ENCODE measurements at regions not wholly inside any gene's neighbourhood (a gene's known extent, or its start where the extent isn't known, plus 50 kb on each side); places are given as distances from the start of the nearest gene placed in this dataset.
A peak's percentile ranks its signal among the peaks of the same experiment; 100 is the strongest.

GRCh38 chr7:36784991-36785940, 61.0 kb upstream of the AOAH start:
- Histone ChIP-seq H3K4me1 (ENCODE audit: control insufficient read depth in 2 of 2, insufficient read depth in 1 of 2, low read depth in 1 of 2, low read length in 2 of 2) (no peaks in the 10 kb centered on the region), H3K4me3 (ENCODE audit: low read length in 2 of 2) (no peak overlapping the region), H4K91ac (ENCODE audit: low read depth, low read length, poor library complexity) (no peak overlapping the region), H2BK120ac (ENCODE audit: low read depth, low read length) (no peak overlapping the region), H2AK5ac (ENCODE audit: low read depth, low read length) (no peak overlapping the region), H3K36me3 (replicated peaks in 1 of 2; ENCODE audit: control insufficient read depth in 2 of 2, insufficient read depth in 2 of 2, low read length in 2 of 2) (no peaks in the 10 kb centered on the region), H3K27me3 (ENCODE audit: control insufficient read depth in 3 of 3, insufficient read depth in 3 of 3, low read depth in 1 of 3, low read length in 3 of 3) (no peaks in the 10 kb centered on the region), H3K79me1 (ENCODE audit: low read depth, low read length) (no peaks in the 10 kb centered on the region), H4K8ac (ENCODE audit: low read depth, low read length) (no peak overlapping the region), H2BK12ac (ENCODE audit: low read length) (no peak overlapping the region), H2BK15ac (ENCODE audit: low read length) (no peak overlapping the region), H3K23ac (ENCODE audit: low read depth, low read length, poor library complexity) (no peak overlapping the region), H3K27ac (replicated peaks; ENCODE audit: low read length) (no peak overlapping the region), H3K18ac (ENCODE audit: low read length) (no peak overlapping the region), H3K9ac (ENCODE audit: low read depth, low read length, poor library complexity) (no peak overlapping the region), H3K14ac (ENCODE audit: low read length) (no peak overlapping the region), H3K9me3 (replicated peaks in 1 of 2; ENCODE audit: control insufficient read depth in 2 of 2, insufficient read depth in 1 of 2, low read depth in 1 of 2, low read length in 2 of 2) (no peaks in the 10 kb centered on the region), H3K4me2 (ENCODE audit: insufficient read depth, low read length, poor library complexity, severe bottlenecking) (no peak overlapping the region), H2AFZ (ENCODE audit: low read length) (peak overlapping the region; percentile 56), H2BK5ac (ENCODE audit: low read length) (no peak overlapping the region), H3K4ac (ENCODE audit: low read length) (no peak overlapping the region)
- no CpG with 5 or more reads among the region's 13 CpGs for WGBS, 2 donors (ENCODE audit: extremely low coverage in 2 of 2, insufficient read length in 2 of 2, insufficient replicate concordance in 1 of 2)
- no peak for DNase-seq (ENCODE audit: low spot score)

- Histone ChIP-seq H3K9me3 (replicated peaks in 1 of 2; ENCODE audit: control insufficient read depth in 2 of 2, insufficient read depth in 1 of 2, low read depth in 1 of 2, low read length in 2 of 2) (no peaks in the 10 kb centered on the region), H4K91ac (ENCODE audit: low read depth, low read length, poor library complexity) (no peak overlapping the region), H3K79me1 (ENCODE audit: low read depth, low read length) (no peaks in the 10 kb centered on the region), H2AK5ac (ENCODE audit: low read depth, low read length) (no peak overlapping the region), H3K14ac (ENCODE audit: low read length) (no peak overlapping the region), H2AFZ (ENCODE audit: low read length) (no peak overlapping the region), H3K4me1 (ENCODE audit: control insufficient read depth in 2 of 2, insufficient read depth in 1 of 2, low read depth in 1 of 2, low read length in 2 of 2) (no peaks in the 10 kb centered on the region), H3K18ac (ENCODE audit: low read length) (no peak overlapping the region), H4K8ac (ENCODE audit: low read depth, low read length) (no peak overlapping the region), H3K9ac (ENCODE audit: low read depth, low read length, poor library complexity) (no peak overlapping the region), H3K27ac (replicated peaks; ENCODE audit: low read length) (no peak overlapping the region), H2BK5ac (ENCODE audit: low read length) (no peak overlapping the region), H2BK12ac (ENCODE audit: low read length) (no peak overlapping the region), H3K4me2 (ENCODE audit: insufficient read depth, low read length, poor library complexity, severe bottlenecking) (no peak overlapping the region), H3K4ac (ENCODE audit: low read length) (no peak overlapping the region), H2BK15ac (ENCODE audit: low read length) (no peak overlapping the region), H2BK120ac (ENCODE audit: low read depth, low read length) (no peak overlapping the region), H3K36me3 (replicated peaks in 1 of 2; ENCODE audit: control insufficient read depth in 2 of 2, insufficient read depth in 2 of 2, low read length in 2 of 2) (no peaks in the 10 kb centered on the region), H3K4me3 (ENCODE audit: low read length in 2 of 2) (no peak overlapping the region), H3K23ac (ENCODE audit: low read depth, low read length, poor library complexity) (no peak overlapping the region), H3K27me3 (ENCODE audit: control insufficient read depth in 3 of 3, insufficient read depth in 3 of 3, low read depth in 1 of 3, low read length in 3 of 3) (no peaks in the 10 kb centered on the region)
- DNase-seq (ENCODE audit: low spot score): no peak
- WGBS, 2 donors (ENCODE audit: extremely low coverage in 2 of 2, insufficient read length in 2 of 2, insufficient replicate concordance in 1 of 2): no CpG with 5 or more reads among the region's 5 CpGs
These were observed 56.9 kb upstream of the AOAH start for GRCh38 chr7:36781011-36781738.

GRCh38 chr7:36777855-36778254, 53.6 kb upstream of the AOAH start:
- Histone ChIP-seq H3K79me1 (ENCODE audit: low read depth, low read length) (no peaks in the 10 kb centered on the region), H3K18ac (ENCODE audit: low read length) (no peak overlapping the region), H3K9me3 (replicated peaks in 1 of 2; ENCODE audit: control insufficient read depth in 2 of 2, insufficient read depth in 1 of 2, low read depth in 1 of 2, low read length in 2 of 2) (peaks cover 0 to 2% of the 10 kb centered on the region in 2 donors), H4K91ac (ENCODE audit: low read depth, low read length, poor library complexity) (no peak overlapping the region), H3K4me3 (ENCODE audit: low read length in 2 of 2) (no peak overlapping the region), H3K4me1 (ENCODE audit: control insufficient read depth in 2 of 2, insufficient read depth in 1 of 2, low read depth in 1 of 2, low read length in 2 of 2) (peaks cover 0 to 2% of the 10 kb centered on the region in 2 donors), H2BK12ac (ENCODE audit: low read length) (no peak overlapping the region), H3K4ac (ENCODE audit: low read length) (no peak overlapping the region), H4K8ac (ENCODE audit: low read depth, low read length) (no peak overlapping the region), H2BK15ac (ENCODE audit: low read length) (no peak overlapping the region), H2BK120ac (ENCODE audit: low read depth, low read length) (no peak overlapping the region), H3K14ac (ENCODE audit: low read length) (no peak overlapping the region), H3K9ac (ENCODE audit: low read depth, low read length, poor library complexity) (no peak overlapping the region), H3K4me2 (ENCODE audit: insufficient read depth, low read length, poor library complexity, severe bottlenecking) (no peak overlapping the region), H3K36me3 (replicated peaks in 1 of 2; ENCODE audit: control insufficient read depth in 2 of 2, insufficient read depth in 2 of 2, low read length in 2 of 2) (no peaks in the 10 kb centered on the region), H3K27ac (replicated peaks; ENCODE audit: low read length) (no peak overlapping the region), H3K23ac (ENCODE audit: low read depth, low read length, poor library complexity) (no peak overlapping the region), H3K27me3 (ENCODE audit: control insufficient read depth in 3 of 3, insufficient read depth in 3 of 3, low read depth in 1 of 3, low read length in 3 of 3) (no peaks in the 10 kb centered on the region), H2AK5ac (ENCODE audit: low read depth, low read length) (no peak overlapping the region), H2AFZ (ENCODE audit: low read length) (no peak overlapping the region), H2BK5ac (ENCODE audit: low read length) (no peak overlapping the region)
- WGBS, 2 donors (ENCODE audit: extremely low coverage in 2 of 2, insufficient read length in 2 of 2, insufficient replicate concordance in 1 of 2): no CpG with 5 or more reads among the region's 4 CpGs
- no peak for DNase-seq (ENCODE audit: low spot score)

- H3K18ac ChIP-seq (ENCODE audit: low read length): no peak overlapping the region
- no peak overlapping the region for H3K9ac ChIP-seq (ENCODE audit: low read depth, low read length, poor library complexity)
- no peak overlapping the region for H3K27ac ChIP-seq (replicated peaks; ENCODE audit: low read length)
- no peak overlapping the region for H3K14ac ChIP-seq (ENCODE audit: low read length)
- DNase-seq (ENCODE audit: low spot score): no peak
- H3K4me3 ChIP-seq (ENCODE audit: low read length in 2 of 2): no peak overlapping the region
- H3K4me1 ChIP-seq (ENCODE audit: control insufficient read depth in 2 of 2, insufficient read depth in 1 of 2, low read depth in 1 of 2, low read length in 2 of 2): peaks cover 0 to 3% of the 10 kb centered on the region in 2 donors
- H3K9me3 ChIP-seq (replicated peaks in 1 of 2; ENCODE audit: control insufficient read depth in 2 of 2, insufficient read depth in 1 of 2, low read depth in 1 of 2, low read length in 2 of 2): peaks cover 0 to 2% of the 10 kb centered on the region in 2 donors
- no peak overlapping the region for H3K4me2 ChIP-seq (ENCODE audit: insufficient read depth, low read length, poor library complexity, severe bottlenecking)
- no peaks in the 10 kb centered on the region for H3K36me3 ChIP-seq (replicated peaks in 1 of 2; ENCODE audit: control insufficient read depth in 2 of 2, insufficient read depth in 2 of 2, low read length in 2 of 2)
- no peak overlapping the region for H2BK15ac ChIP-seq (ENCODE audit: low read length)
- H3K27me3 ChIP-seq (ENCODE audit: control insufficient read depth in 3 of 3, insufficient read depth in 3 of 3, low read depth in 1 of 3, low read length in 3 of 3): no peaks in the 10 kb centered on the region
- no peak overlapping the region for H3K23ac ChIP-seq (ENCODE audit: low read depth, low read length, poor library complexity)
- no peak overlapping the region for H2BK12ac ChIP-seq (ENCODE audit: low read length)
- no peak overlapping the region for H2BK5ac ChIP-seq (ENCODE audit: low read length)
- H4K8ac ChIP-seq (ENCODE audit: low read depth, low read length): no peak overlapping the region
- H3K79me1 ChIP-seq (ENCODE audit: low read depth, low read length): no peaks in the 10 kb centered on the region
- no peak overlapping the region for H2AFZ ChIP-seq (ENCODE audit: low read length)
- no peak overlapping the region for H3K4ac ChIP-seq (ENCODE audit: low read length)
- H2AK5ac ChIP-seq (ENCODE audit: low read depth, low read length): no peak overlapping the region
- H2BK120ac ChIP-seq (ENCODE audit: low read depth, low read length): no peak overlapping the region
- WGBS, 2 donors (ENCODE audit: extremely low coverage in 2 of 2, insufficient read length in 2 of 2, insufficient replicate concordance in 1 of 2): no CpG with 5 or more reads among the region's 7 CpGs
- no peak overlapping the region for H4K91ac ChIP-seq (ENCODE audit: low read depth, low read length, poor library complexity)
These were observed 52.8 kb upstream of the AOAH start for GRCh38 chr7:36777062-36777461.
